ENCODE measurements at regions not wholly inside any gene's neighbourhood (a gene's known extent, or its start where the extent isn't known, plus 50 kb on each side); places are given as distances from the start of the nearest gene placed in this dataset.

DNA sequence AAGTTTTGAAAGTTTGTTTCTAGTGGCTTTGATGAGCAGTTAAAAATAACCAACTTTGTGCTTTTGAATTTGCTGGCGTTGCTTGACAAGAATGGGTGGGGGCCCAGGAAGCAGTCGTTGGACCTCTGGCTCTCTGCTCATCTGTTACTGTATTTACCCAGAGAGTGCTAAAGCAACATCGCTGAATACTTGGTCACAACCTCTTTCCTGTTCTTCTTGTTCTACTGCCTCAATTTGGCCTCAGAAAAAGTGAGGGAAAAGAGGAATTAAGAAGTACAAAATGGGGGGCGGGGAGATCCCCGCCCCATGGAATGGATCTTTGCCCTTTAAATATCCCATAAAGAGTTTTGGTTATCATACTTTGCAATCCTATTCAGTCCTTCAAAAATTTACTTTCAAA, 221.5 kb upstream of the G2E3 start:
- TF ChIP-seq CTCF (IDR thresholded peaks at IDR 0.05; ENCODE audit: insufficient read depth, low read depth, low read length) (no peak), EZH2 (IDR thresholded peaks at IDR 0.05; ENCODE audit: insufficient read depth, low read length) (no peak)

Measured in astrocyte (in vitro differentiated cells and primary cell).